K562 (cell line): ENCODE measurements at regions not wholly inside any gene's neighbourhood (a gene's known extent, or its start where the extent isn't known, plus 50 kb on each side); places are given as distances from the start of the nearest gene placed in this dataset.
A peak's percentile ranks its signal among the peaks of the same experiment; 100 is the strongest.

Experiments used
- DDX20 ChIP-seq: fragments of 450-650 bp; IDR thresholded peaks from 2 replicates; pipeline ENCODE4 v1.6.1; 2016; ENCODE audit warnings: missing genetic modification characterization, low read depth, mild to moderate bottlenecking, missing compliant biosample characterization, moderate library complexity
- EP300 ChIP-seq: IDR thresholded peaks from 2 replicates; pipeline ENCODE4 v1.6.1; 2012; ENCODE audit warnings: low read length, improper control_type of control experiment
- EZH2 ChIP-seq: IDR thresholded peaks from 2 replicates; pipeline ENCODE4 v1.6.1; 2012; ENCODE audit warnings: low read depth, mild to moderate bottlenecking, inconsistent platforms, low read length, borderline replicate concordance
- FOXK1 ChIP-seq: sonication (generic); formaldehyde crosslinking; IDR thresholded peaks from 2 replicates; pipeline ENCODE4 v1.8.0; 2022; ENCODE audit warnings: missing genetic modification reagents, mild to moderate bottlenecking, borderline replicate concordance
- JUN ChIP-seq, 2 experiments: sonication (generic) in 1 of 2; formaldehyde crosslinking in 1 of 2; IDR thresholded peaks; 2 replicates each; pipeline versions ENCODE4 v1.6.1 to v1.8.0; 2012 to 2022; ENCODE audit warnings: borderline replicate concordance in 2 of 2, mild to moderate bottlenecking in 2 of 2, improper control_type of control experiment in 1 of 2, low read depth in 1 of 2, low read length in 1 of 2, missing genetic modification reagents in 1 of 2
- KLF16 ChIP-seq: IDR thresholded peaks from 2 replicates; pipeline ENCODE4 v1.6.1; 2016; ENCODE audit warnings: antibody characterized with exemption
- TCF7L2 ChIP-seq: fragments of 150-350 bp; IDR thresholded peaks from 2 replicates; pipeline ENCODE4 v1.6.1; 2016; ENCODE audit warnings: low read depth, mild to moderate bottlenecking, low read length, moderate library complexity
- ZNF121 ChIP-seq: sonication (generic); formaldehyde crosslinking; conservative IDR thresholded peaks from 2 replicates; pipeline ENCODE4 v1.8.0; 2022; ENCODE audit warnings: missing genetic modification reagents
- ZNF184 ChIP-seq: sonication (generic); formaldehyde crosslinking; IDR thresholded peaks from 2 replicates; pipeline ENCODE4 v1.5.0; 2020; ENCODE audit warnings: missing genetic modification reagents
- TF ChIP-seq, protein P1 (sequence below), 3 experiments: IDR thresholded peaks in 2 of 3; conservative IDR thresholded peaks in 1 of 3; 2 replicates each; pipeline ENCODE4 v1.5.1; 2011 to 2012; ENCODE audit warnings: low read length in 3 of 3, mild to moderate bottlenecking in 3 of 3, control low read depth in 2 of 3, improper control_type of control experiment in 1 of 3, inconsistent platforms in 1 of 3, low read depth in 1 of 3, mixed read lengths in 1 of 3, moderate library complexity in 1 of 3; ENCODE audit not compliant: insufficient read depth in 2 of 3
- TF ChIP-seq, protein P2 (sequence below): sonication (generic); formaldehyde crosslinking; IDR thresholded peaks from 2 replicates; pipeline ENCODE4 v1.8.0; 2023; ENCODE audit warnings: mild to moderate bottlenecking, missing genetic modification reagents

DNA sequence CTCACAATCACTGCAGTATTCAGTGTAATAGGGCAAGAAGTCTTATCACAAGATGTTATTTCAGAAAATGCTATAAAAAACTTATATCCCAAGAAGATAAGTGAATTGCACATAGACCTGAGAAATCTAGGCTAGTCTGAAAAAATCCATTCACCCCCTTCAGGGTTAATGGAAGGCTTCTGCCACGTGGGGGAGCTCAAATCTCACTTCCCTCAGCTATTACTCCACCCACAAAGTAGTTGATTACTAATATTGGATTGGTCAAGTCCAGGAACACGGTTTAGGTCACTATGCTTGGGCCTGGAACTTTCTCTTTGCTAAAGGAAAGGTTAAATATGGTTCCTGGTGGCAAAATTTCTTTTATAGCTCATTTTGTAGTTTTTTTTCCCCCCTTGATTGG, 51.2 kb upstream of the ADAM23 start:
- TF ChIP-seq KLF16, result no peak
- no peak for TF ChIP-seq ZNF184 (CRISPR knock-in tag)
- TF ChIP-seq, protein P1, sequence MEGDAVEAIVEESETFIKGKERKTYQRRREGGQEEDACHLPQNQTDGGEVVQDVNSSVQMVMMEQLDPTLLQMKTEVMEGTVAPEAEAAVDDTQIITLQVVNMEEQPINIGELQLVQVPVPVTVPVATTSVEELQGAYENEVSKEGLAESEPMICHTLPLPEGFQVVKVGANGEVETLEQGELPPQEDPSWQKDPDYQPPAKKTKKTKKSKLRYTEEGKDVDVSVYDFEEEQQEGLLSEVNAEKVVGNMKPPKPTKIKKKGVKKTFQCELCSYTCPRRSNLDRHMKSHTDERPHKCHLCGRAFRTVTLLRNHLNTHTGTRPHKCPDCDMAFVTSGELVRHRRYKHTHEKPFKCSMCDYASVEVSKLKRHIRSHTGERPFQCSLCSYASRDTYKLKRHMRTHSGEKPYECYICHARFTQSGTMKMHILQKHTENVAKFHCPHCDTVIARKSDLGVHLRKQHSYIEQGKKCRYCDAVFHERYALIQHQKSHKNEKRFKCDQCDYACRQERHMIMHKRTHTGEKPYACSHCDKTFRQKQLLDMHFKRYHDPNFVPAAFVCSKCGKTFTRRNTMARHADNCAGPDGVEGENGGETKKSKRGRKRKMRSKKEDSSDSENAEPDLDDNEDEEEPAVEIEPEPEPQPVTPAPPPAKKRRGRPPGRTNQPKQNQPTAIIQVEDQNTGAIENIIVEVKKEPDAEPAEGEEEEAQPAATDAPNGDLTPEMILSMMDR (IDR thresholded peaks at IDR 0.05 in 2 of 3, conservative IDR thresholded peaks at IDR 0.05 in 1 of 3; ENCODE audit: insufficient read depth in 2 of 3, low read depth in 1 of 3, low read length in 3 of 3), result peak; percentile 45 to 63 (median 51); a peak in 5 of 6 replicates
- TF ChIP-seq TCF7L2, result no peak
- no peak for TF ChIP-seq FOXK1 (CRISPR knock-in tag)
- no peak for TF ChIP-seq EP300
- TF ChIP-seq, protein P2, sequence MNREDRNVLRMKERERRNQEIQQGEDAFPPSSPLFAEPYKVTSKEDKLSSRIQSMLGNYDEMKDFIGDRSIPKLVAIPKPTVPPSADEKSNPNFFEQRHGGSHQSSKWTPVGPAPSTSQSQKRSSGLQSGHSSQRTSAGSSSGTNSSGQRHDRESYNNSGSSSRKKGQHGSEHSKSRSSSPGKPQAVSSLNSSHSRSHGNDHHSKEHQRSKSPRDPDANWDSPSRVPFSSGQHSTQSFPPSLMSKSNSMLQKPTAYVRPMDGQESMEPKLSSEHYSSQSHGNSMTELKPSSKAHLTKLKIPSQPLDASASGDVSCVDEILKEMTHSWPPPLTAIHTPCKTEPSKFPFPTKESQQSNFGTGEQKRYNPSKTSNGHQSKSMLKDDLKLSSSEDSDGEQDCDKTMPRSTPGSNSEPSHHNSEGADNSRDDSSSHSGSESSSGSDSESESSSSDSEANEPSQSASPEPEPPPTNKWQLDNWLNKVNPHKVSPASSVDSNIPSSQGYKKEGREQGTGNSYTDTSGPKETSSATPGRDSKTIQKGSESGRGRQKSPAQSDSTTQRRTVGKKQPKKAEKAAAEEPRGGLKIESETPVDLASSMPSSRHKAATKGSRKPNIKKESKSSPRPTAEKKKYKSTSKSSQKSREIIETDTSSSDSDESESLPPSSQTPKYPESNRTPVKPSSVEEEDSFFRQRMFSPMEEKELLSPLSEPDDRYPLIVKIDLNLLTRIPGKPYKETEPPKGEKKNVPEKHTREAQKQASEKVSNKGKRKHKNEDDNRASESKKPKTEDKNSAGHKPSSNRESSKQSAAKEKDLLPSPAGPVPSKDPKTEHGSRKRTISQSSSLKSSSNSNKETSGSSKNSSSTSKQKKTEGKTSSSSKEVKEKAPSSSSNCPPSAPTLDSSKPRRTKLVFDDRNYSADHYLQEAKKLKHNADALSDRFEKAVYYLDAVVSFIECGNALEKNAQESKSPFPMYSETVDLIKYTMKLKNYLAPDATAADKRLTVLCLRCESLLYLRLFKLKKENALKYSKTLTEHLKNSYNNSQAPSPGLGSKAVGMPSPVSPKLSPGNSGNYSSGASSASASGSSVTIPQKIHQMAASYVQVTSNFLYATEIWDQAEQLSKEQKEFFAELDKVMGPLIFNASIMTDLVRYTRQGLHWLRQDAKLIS, result no peak
- no peak for TF ChIP-seq ZNF121 (CRISPR knock-in tag)
- TF ChIP-seq JUN (IDR thresholded peaks at IDR 0.05; ENCODE audit: borderline replicate concordance, low read depth, low read length), result no peak
- no peak for TF ChIP-seq JUN (CRISPR knock-in tag; IDR thresholded peaks at IDR 0.05; ENCODE audit: borderline replicate concordance)
- no peak for TF ChIP-seq DDX20 (tag)
- no peak for TF ChIP-seq EZH2
